GM12878 (cell line): ENCODE measurements at regions not wholly inside any gene's neighbourhood (a gene's known extent, or its start where the extent isn't known, plus 50 kb on each side); places are given as distances from the start of the nearest gene placed in this dataset.

Experiments used
- ATAC-seq: fragments of 200-7000 bp; cut with Tn5 transposase; 3 replicates; pipeline ENCODE4 v1.9.1; 2020; ENCODE audit warnings: mild to moderate bottlenecking, moderate library complexity
- BruUV-seq: library from RNA; stranded (reverse); fragments of 400-500 nt; replicated peaks from 2 replicates; lab custom pipeline; 2021; lab: Mats Ljungman, UMichigan
- CTCF ChIA-PET: fragments of 300-600 bp; sonication (Branson Sonifier 250); formaldehyde crosslinking; extraction: SDS; loops from one replicate; lab custom pipeline; 2021; ENCODE audit warnings: inconsistent platforms; lab: Yijun Ruan, JAX
- POLR2A ChIA-PET: fragments of 350-600 bp; formaldehyde crosslinking; extraction: SDS; loops from one replicate; lab custom pipeline; 2021; ENCODE audit warnings: inconsistent platforms; lab: Charles Lee
- RAD21 ChIA-PET: fragments of 300-600 bp; sonication (Branson Sonifier 250); formaldehyde crosslinking; loops from one replicate; lab custom pipeline; 2023; ENCODE audit warnings: antibody characterized with exemption; ENCODE audit not compliant: unreplicated experiment; lab: Charles Lee
- SMC1A ChIA-PET: fragments of 300-600 bp; sonication (Branson Sonifier 250); formaldehyde crosslinking; loops from one replicate; lab custom pipeline; 2023; ENCODE audit not compliant: unreplicated experiment, uncharacterized antibody; lab: Charles Lee
- DNase-seq: peaks from one replicate; pipeline ENCODE4 v3.0.0-alpha.2; 2011; ENCODE audit warnings: low read depth, low spot score
- FAIRE-seq: peaks from 3 replicates; lab custom pipeline; 2011; peaks lifted over from hg19 to GRCh38; lab: Jason Lieb, UNC
- H2AFZ ChIP-seq: 2 replicates; pipeline ENCODE4 v1.6.0; 2011; ENCODE audit warnings: low read depth, low read length, control low read depth; ENCODE audit not compliant: control insufficient read depth
- H3K27ac ChIP-seq: 2 replicates; pipeline ENCODE4 v1.5.1; 2011; ENCODE audit warnings: control low read depth; ENCODE audit not compliant: control insufficient read depth, insufficient read depth
- H3K27me3 ChIP-seq, 2 experiments: replicated peaks in 1 of 2; 2 replicates each; pipeline versions ENCODE4 v1.6.0 to v1.6.1; 2011; ENCODE audit warnings: low read length in 1 of 2; ENCODE audit not compliant: control insufficient read depth in 2 of 2, insufficient read depth in 2 of 2
- H3K36me3 ChIP-seq, 2 experiments: 2 replicates each; pipeline ENCODE4 v1.5.1; 2011; ENCODE audit warnings: low read length in 1 of 2; ENCODE audit not compliant: control insufficient read depth in 2 of 2, insufficient read depth in 2 of 2
- H3K4me1 ChIP-seq: 2 replicates; pipeline ENCODE4 v1.6.1; 2011; ENCODE audit warnings: mild to moderate bottlenecking, low read length, moderate library complexity, mixed read lengths; ENCODE audit not compliant: control insufficient read depth, insufficient read depth
- H3K4me2 ChIP-seq: 2 replicates; pipeline ENCODE4 v1.6.0; 2011; ENCODE audit warnings: control low read depth; ENCODE audit not compliant: control insufficient read depth, insufficient read depth
- H3K4me3 ChIP-seq: fragments of 200-600 bp; sonication (generic); 2 replicates; pipeline ENCODE4 v1.5.1; 2016
- H3K79me2 ChIP-seq: 2 replicates; pipeline ENCODE4 v1.6.0; 2011; ENCODE audit warnings: low read length; ENCODE audit not compliant: control insufficient read depth, insufficient read depth
- H3K9ac ChIP-seq: 2 replicates; pipeline ENCODE4 v1.8.0; 2011; ENCODE audit warnings: low read length, control low read depth, mixed read lengths; ENCODE audit not compliant: control insufficient read depth, insufficient read depth
- H3K9me3 ChIP-seq: replicated peaks from 3 replicates; pipeline ENCODE4 v1.5.1; 2011; ENCODE audit warnings: mild to moderate bottlenecking, low read length; ENCODE audit not compliant: control insufficient read depth, insufficient read depth
- H4K20me1 ChIP-seq: 2 replicates; pipeline ENCODE4 v1.6.0; 2011; ENCODE audit not compliant: control insufficient read depth, insufficient read depth
- BCL3 ChIP-seq: IDR thresholded peaks from 2 replicates; pipeline ENCODE4 v1.6.1; 2011; ENCODE audit warnings: borderline replicate concordance, low read depth, mild to moderate bottlenecking, moderate library complexity, low read length; ENCODE audit not compliant: insufficient read depth, poor library complexity, severe bottlenecking
- HCFC1 ChIP-seq: fragments of 150-350 bp; IDR thresholded peaks from 2 replicates; pipeline ENCODE4 v1.6.1; 2014; ENCODE audit warnings: low read length
- RAD51 ChIP-seq: fragments of 450-650 bp; IDR thresholded peaks from 2 replicates; pipeline ENCODE4 v1.6.1; 2016; ENCODE audit warnings: moderate library complexity, mild to moderate bottlenecking, inconsistent platforms
- RCOR1 ChIP-seq: conservative IDR thresholded peaks from 2 replicates; pipeline ENCODE4 v1.6.1; 2012; ENCODE audit warnings: low read depth, low read length, improper control_type of control experiment
- RELB ChIP-seq: fragments of 450-650 bp; IDR thresholded peaks from 2 replicates; pipeline ENCODE4 v1.6.1; 2017; ENCODE audit warnings: low read depth, mild to moderate bottlenecking, moderate library complexity
- RFX5 ChIP-seq: IDR thresholded peaks from 2 replicates; pipeline ENCODE4 v1.6.1; 2011; ENCODE audit warnings: low read depth, low read length, improper control_type of control experiment
- ZBTB40 ChIP-seq: fragments of 450-650 bp; IDR thresholded peaks from 2 replicates; pipeline ENCODE4 v1.6.1; 2016; ENCODE audit warnings: mild to moderate bottlenecking, moderate library complexity, borderline replicate concordance
- WGBS: methylation state at CpG from one replicate; pipeline ENCODE4 v1.1.6; 2016; ENCODE audit warnings: low lambda C conversion rate; ENCODE audit not compliant: insufficient replicate concordance, insufficient coverage; ENCODE audit errors: missing lambda C conversion rate; 5-methylcytosine and 5-hydroxymethylcytosine counted together
- in situ Hi-C: fragments of 300-500 bp; cut with MboI; formaldehyde crosslinking; loops from 9 replicates; pipeline ENCODE4 v1.14.3; 2018; ENCODE audit warnings: mixed read lengths
- intact Hi-C: fragments of 100-400 bp; cut with micrococcal nuclease; formaldehyde crosslinking; loops from one replicate; pipeline ENCODE4 v1.14.2; 2022; ENCODE audit not compliant: unreplicated experiment

- CTCF ChIA-PET = no interaction called here
- no TSS peak for BruUV-seq
- POLR2A ChIA-PET = no interaction called here
Measured at GRCh38 chr6:62466607-62467006, 180.6 kb upstream of the KHDRBS2 start.

More at GRCh38 chr6:62466607-62467006, 180.6 kb upstream of the KHDRBS2 start:
- TF ChIP-seq BCL3 (no peak), RFX5 (no peak), RELB (no peak), ZBTB40 (no peak), HCFC1 (no peak), RCOR1 (no peak), RAD51 (no peak)
- no peak for FAIRE-seq
- no peak overlapping the region for H3K9ac ChIP-seq
- H3K36me3 ChIP-seq = no peaks in the 10 kb centered on the region
- H3K4me3 ChIP-seq = no peak overlapping the region
- no peak overlapping the region for H2AFZ ChIP-seq
- RAD21 ChIA-PET = no interaction called here
- no peaks in the 10 kb centered on the region for H3K9me3 ChIP-seq
- H3K4me2 ChIP-seq = no peak overlapping the region
- in situ Hi-C loops (no loop called here), intact Hi-C loops (no loop called here)
- no peaks in the 10 kb centered on the region for H3K4me1 ChIP-seq
- H3K27ac ChIP-seq = no peak overlapping the region
- SMC1A ChIA-PET = no interaction called here
- ATAC-seq = no peak
- no peaks in the 10 kb centered on the region for H3K27me3 ChIP-seq
- WGBS = 64% methylated on average over 2 of the region's 2 CpGs
- no peaks in the 10 kb centered on the region for H3K79me2 ChIP-seq
- no peaks in the 10 kb centered on the region for H4K20me1 ChIP-seq
- DNase-seq = no peak
